Fibroblast of pulmonary artery (primary cell): ENCODE measurements at regions not wholly inside any gene's neighbourhood (a gene's known extent, or its start where the extent isn't known, plus 50 kb on each side); places are given as distances from the start of the nearest gene placed in this dataset.

Source experiments
- DNase-seq: peaks from one replicate; pipeline ENCODE4 v3.0.0-alpha.2; 2010; ENCODE audit warnings: low read depth
- H3K4me3 ChIP-seq: replicated peaks from 2 replicates; pipeline ENCODE4 v1.5.1; 2011; ENCODE audit warnings: low read depth, mild to moderate bottlenecking, control low read depth, low read length, moderate library complexity
- CTCF ChIP-seq: IDR thresholded peaks from 2 replicates; pipeline ENCODE4 v1.5.1; 2011; ENCODE audit warnings: mild to moderate bottlenecking, control low read depth, low read length, inconsistent platforms; ENCODE audit errors: missing control alignments

DNA sequence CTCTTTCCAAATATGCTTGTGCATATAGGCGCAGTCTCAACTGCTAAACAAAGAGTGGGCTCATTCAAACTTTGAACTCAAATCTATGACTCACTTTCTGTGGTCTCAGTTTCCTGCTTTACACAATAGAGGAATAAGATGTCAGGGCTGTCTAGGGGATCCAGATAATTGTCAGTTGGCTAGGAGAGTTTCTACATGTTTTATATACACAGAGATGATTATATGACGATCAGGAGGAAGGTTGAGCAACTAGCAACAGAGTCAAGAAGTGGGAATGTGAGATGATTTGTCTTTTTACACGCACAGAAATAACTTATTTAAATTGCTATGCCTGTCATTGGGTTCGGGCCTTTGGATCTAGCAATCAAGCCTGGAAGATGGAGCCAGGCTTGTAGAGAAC is 299.4 kb upstream of the LYPLAL1 start:
- TF ChIP-seq CTCF, result no peak
- no peak overlapping the region for H3K4me3 ChIP-seq
- peak; percentile 98 for DNase-seq

DNA sequence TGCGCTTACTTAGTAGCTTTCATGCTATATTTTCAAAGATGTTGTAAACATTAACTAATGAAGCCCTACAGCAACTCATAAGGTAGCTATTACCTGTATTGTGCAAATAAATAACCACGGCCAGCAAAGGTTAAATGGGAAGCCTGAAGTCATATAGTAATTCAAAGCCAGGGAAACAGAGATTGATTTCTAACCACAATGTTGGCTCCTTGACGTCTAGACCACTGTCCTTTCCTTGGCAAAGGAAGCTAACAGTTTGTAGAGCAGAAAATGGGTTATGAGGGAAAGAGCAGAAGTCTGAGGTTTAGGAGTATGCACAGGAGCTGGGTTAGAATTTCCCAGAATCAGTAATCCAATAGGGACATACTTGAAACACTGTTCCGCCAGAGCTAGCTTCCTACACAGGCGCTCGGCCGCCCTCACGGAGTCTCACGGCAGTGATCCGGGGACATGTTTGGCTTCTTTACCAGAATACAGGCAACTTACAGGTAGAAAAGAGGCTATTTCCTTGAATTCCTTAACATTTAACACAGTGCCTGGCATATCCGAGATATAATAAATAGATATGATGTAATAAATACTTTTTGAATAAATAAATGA is 298.8 kb upstream of the LYPLAL1 start:
- TF ChIP-seq CTCF, result no peak
- H3K4me3 ChIP-seq, result no peak overlapping the region
- DNase-seq, result no peak

GRCh38 chr1:218878369-218878768 is 295.3 kb upstream of the LYPLAL1 start:
- DNase-seq, result peak; percentile 79
- no peak overlapping the region for H3K4me3 ChIP-seq
- TF ChIP-seq CTCF, result no peak

DNA sequence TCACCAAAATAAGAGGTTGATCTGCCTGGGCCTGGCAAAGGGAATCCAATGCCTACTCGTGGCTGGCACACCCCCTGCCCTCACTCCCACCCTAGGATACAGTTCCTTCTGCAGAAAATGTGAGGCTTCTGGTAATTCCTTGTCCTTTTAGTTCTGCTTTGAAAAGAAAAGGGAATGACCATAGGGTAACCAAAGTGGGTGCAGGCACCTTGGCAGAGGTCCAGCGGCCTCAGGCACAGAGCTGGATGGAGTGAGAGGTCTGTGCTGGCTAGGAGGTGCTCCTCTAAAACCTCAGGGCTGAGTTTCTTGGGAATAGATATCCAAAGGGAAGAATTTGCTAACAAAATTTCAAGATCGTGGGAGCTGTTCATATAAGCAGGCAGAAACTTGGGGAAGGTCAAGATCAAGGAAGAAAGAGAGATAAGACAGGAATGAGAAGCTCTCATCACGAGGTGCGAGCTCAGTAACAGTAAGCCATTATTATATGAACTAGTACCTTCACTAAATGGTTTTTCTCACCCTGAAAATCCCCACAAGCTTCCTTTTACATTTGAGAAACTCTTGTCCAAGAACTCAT is 293.1 kb upstream of the LYPLAL1 start:
- H3K4me3 ChIP-seq, result no peak overlapping the region
- no peak for TF ChIP-seq CTCF
- DNase-seq, result peak; percentile 64

DNA sequence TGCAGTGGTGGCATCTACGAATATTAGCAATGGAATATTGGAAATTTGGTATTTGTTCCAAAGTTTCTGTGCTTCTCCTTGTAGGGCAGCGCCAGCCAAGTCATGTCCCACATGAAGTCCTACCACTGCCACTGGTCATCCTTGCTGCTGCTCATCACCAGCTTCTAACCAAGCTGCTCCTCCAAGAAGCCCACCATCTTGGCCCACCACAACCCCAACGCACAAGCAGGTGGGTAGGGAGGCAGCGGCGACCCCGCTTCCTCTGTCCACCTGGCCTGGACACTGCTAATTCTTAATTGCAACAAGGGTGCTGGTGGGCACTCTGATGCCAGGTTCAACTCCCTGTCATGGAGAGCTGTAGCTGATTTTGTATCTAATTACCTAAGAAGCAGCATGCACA is 291.2 kb upstream of the LYPLAL1 start:
- DNase-seq, result no peak
- H3K4me3 ChIP-seq, result no peak overlapping the region
- TF ChIP-seq CTCF, result no peak

- TF ChIP-seq CTCF, result no peak
- H3K4me3 ChIP-seq, result no peak overlapping the region
- DNase-seq, result peak; percentile 62
These were observed 287.4 kb upstream of the LYPLAL1 start for GRCh38 chr1:218886101-218886871.
